T-helper 2 cell treated with Interferon-gamma antibody and Interleukin-4, amounts not matched to agents 100 ng/mL and 5 ng/mL, for 36 hours (primary cell): ENCODE measurements at regions not wholly inside any gene's neighbourhood (a gene's known extent, or its start where the extent isn't known, plus 50 kb on each side); places are given as distances from the start of the nearest gene placed in this dataset.

Source experiments
- intact Hi-C: fragments of 100-400 bp; cut with micrococcal nuclease; formaldehyde crosslinking; loops from one replicate; pipeline ENCODE4 v1.15.1; 2023

- intact Hi-C loops: no loop called here
Measured at GRCh38 chr17:51540151-51540550, 279.8 kb downstream of the UTP18 start.

GRCh38 chr17:51541215-51541614 is 280.9 kb downstream of the UTP18 start:
- intact Hi-C loops: no loop called here

GRCh38 chr17:51546114-51546513 is 285.8 kb downstream of the UTP18 start:
- intact Hi-C loops: no loop called here

- intact Hi-C loops: no loop called here
Measured at GRCh38 chr17:51548125-51548524, 287.8 kb downstream of the UTP18 start.

GRCh38 chr17:51555153-51555552 is 294.8 kb downstream of the UTP18 start:
- intact Hi-C loops: no loop called here

- intact Hi-C loops: no loop called here
Measured at GRCh38 chr17:51559778-51560177, 299.4 kb downstream of the UTP18 start.

- intact Hi-C loops: no loop called here
Measured at GRCh38 chr17:51560398-51560797, 300.1 kb downstream of the UTP18 start.

- intact Hi-C loops: no loop called here
Measured at GRCh38 chr17:51563961-51564360, 303.6 kb downstream of the UTP18 start.

- intact Hi-C loops: no loop called here
Measured at GRCh38 chr17:51572115-51572514, 311.8 kb downstream of the UTP18 start.
